SHP77 (cell line): ENCODE measurements at regions not wholly inside any gene's neighbourhood (a gene's known extent, or its start where the extent isn't known, plus 50 kb on each side); places are given as distances from the start of the nearest gene placed in this dataset.
"Not testable (repeated sequence)": the region's sequence is repeated elsewhere in the genome, so short reads cannot be mapped to it uniquely, and the experiment has no call there.

Source experiments
- DNase-seq, 2 experiments: peaks; one replicate each; lab custom pipeline; 2025; lab: John Stamatoyannopoulos, UW

DNA sequence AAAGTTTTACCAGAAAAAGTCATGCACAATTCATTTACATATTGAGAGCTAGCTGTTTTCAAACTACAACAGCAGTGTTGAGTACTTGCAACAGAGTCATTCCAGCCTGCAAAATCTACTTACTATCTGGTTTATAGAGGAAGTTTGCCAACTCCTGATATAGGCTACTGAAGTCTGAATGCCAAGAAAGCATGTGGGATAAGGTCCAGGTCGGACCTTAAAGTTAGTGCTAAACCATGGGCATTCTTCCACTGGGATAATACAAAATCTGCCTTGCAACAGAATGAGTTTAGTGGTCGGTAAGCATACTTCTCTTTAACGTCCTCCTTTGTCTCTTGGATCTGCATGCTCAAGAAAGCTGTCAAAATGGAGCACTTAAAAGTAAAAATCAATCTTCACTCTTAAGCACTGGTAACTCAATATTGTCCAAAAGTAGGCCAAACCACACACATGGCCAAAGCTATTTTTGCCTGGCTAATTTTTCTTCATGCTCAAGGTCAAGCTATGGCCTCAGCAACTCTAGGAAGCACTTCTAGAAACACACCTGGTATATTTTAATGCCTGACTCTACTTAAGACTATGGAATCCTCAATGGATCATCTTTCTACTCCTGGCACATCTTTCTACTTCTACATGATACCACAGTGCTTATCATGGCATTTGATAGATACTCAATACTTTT is 364.9 kb upstream of the KITLG start:
- no peak for DNase-seq

DNA sequence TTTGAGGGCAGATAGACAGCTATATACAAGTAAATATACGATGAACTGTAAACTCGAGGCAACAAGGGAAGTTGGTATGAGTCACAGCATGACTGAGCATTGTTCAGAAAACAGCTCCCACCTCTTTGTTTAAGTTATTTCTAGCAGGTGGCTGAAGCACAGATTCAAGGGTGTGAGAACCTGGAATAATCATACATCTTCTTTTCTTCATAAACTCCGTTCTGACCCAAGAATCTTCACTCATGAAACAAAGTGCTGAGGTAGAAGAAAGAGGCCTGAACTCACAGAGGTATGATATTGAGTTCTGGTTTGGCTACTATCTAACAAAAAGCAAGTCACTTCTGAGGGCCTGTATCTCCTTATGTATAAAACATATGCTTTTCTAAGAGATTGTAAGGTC is 364.1 kb upstream of the KITLG start:
- DNase-seq: no peak

DNA sequence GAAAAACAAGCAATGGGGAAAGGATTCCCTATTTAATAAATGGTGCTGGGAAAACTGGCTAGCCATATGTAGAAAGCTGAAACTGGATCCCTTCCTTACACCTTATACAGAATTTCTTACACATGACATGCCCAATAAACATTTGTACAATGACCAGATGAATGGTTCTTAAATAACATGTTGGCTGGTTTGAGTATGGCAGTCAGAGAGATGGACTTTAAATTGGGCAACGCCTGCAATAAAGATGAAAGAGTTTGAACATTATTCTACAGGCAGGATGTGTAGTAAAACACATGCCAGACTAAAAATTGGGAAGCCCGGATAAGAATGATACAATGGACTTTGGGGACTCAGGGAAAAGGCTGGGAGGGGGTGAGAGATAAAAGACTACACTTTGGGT is 360.6 kb upstream of the KITLG start:
- DNase-seq: no peak

DNA sequence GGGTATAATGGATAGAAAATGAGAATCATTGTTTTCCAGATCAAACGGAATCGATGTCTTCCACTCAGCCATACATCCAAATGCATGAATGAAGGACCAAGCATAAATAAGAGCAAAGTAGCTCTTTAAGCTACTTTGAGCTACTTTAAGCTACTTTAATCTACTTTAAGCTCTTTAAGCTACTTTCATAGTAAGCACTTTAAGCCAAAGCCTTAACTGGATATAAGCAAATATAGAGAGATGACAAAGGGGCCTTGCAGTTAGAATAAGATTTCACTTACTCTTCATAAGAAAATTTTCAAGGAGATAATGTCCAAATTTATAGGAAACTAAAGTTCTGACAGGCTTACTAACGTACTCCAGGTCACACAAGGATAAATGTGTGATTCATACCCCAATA is 355.6 kb upstream of the KITLG start:
- no peak for DNase-seq

DNA sequence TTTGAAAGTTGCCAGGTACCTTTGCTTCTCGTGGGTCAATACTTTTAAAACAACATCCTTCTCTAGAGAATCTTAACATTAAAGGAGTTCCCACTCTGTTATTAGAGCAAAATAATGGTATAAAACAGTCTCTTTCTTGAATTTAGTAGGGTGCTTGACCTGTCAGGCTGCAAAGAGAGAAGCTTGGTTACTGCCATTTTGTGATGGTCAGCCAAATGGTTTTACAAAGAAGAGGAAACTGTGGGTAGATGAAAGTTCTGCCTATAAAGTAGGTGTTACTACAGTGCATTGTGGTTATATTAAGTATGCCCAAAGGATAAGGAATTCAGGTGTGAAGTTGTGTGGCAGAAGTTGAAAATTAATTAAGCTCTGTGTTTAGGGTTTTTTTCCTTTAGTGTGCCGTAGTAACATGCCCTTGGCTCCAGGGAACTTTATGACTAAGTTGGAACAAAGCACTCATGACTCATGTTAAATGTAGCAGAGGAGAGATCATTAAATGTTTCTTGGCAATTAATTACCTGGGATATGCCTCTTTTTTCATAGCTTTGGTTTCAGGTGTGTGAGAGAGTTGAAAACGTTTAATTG is 354.0 kb upstream of the KITLG start:
- no peak for DNase-seq

DNA sequence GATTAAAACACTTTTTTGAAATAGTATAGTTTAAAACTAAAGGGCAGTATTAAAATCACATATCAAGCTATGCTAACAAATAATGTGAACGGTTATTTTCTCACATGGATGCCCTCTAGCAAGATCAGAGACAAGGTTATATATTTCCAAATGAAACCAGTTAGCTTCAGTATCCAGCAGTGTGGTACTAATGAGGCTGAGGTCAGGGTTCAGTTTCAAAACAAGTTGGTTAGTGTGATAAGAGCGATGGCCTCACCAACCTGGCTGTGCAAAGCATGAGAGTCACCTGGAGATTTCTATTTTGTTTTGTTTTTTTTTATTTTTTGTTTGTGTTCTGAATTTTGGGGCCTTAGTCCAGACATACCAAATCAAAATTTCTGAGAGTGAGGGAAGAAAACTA is 352.2 kb upstream of the KITLG start:
- DNase-seq: no peak

DNA sequence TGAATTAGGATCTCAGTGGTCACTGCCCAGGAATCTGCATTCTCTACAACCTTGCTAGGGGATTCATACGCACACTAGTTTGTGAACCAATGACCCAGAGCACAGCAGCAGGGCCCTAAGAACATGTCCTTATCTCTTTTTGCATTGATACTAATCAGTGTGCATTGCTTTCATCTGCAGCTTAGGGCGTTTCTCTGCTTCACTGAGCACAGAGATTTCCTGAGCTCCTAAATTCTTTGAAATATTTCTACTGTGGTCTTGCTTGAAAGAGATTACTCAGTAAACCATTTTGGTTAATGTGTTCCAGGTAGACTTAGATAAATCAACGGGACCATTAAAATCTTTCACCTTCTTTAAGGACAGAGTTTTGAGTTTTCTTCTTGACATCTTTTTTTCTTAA is 351.3 kb upstream of the KITLG start:
- DNase-seq: no peak

DNA sequence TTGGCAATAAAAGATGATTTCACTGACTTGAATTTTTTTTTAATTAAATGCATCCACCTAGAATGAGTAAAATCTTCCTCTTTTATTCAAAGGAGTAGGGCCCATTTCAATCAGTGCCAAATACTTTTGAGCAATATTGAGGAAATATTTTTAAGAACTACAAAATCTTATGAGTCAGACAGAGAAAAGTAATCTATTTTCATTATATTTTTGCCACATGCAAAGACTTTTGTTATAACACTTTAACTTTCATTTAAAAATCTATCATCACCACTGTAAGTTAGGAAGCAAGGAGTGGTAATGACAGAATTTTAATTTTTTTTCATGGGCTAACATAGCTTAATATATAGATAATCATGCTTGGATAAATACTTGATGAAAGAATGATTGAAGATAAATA is 345.2 kb upstream of the KITLG start:
- DNase-seq: no peak

DNA sequence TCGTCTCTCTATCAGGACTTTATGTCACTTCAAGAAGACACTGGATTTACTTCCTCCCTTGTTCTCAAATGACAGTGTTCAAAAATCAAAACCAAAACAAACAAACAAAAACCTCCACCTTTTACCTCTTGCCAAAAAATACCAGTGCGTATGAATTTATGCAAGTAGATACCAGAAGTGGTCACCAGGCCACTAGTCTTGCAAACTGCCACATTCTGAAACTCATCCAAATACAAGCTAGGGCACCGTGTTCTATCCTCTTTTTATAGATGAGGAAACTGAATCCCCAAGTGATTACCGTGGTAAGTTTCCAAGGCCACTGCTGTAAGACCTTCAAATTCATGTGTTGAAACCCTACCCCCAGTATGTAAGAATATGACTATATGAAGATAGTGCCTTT is 343.9 kb upstream of the KITLG start:
- no peak for DNase-seq

DNA sequence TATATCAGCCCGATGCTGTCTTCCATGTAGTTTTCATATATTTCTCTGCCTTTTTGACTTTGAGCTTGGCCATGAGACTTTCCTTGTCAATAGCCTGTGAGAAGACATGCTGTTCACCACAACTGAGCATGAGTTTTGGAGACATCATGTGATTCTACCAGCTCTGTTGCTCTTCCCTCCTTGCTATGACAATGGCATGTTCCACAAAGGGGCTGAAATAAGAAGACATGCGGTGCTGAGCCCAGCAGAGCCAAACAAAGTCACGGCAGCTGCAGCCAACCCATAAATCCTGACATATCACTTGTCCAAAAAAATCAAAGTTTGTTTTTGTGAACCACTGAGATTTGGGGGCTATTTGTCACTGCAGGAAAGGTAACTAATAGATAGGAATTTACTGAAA is 343.4 kb upstream of the KITLG start:
- peak; percentile 21 to 26 for DNase-seq

DNA sequence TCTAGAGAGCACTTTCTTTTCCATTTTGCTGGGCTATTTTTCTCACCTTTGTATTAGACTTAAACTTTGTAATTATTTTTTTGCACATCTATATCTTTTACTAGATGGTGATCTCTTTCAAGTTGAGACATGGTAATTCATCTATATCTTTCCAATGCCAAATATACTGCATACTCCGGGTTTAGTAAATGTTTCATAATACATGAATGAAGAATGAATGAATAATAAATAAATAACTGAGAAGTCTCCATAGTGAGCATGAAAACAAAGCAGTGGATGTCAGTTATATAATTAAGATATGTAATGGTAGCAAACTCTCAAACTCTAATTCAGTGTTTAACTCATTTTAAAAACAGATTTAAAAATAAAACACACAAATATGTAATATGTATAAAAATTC is 342.5 kb upstream of the KITLG start:
- DNase-seq: no peak

DNA sequence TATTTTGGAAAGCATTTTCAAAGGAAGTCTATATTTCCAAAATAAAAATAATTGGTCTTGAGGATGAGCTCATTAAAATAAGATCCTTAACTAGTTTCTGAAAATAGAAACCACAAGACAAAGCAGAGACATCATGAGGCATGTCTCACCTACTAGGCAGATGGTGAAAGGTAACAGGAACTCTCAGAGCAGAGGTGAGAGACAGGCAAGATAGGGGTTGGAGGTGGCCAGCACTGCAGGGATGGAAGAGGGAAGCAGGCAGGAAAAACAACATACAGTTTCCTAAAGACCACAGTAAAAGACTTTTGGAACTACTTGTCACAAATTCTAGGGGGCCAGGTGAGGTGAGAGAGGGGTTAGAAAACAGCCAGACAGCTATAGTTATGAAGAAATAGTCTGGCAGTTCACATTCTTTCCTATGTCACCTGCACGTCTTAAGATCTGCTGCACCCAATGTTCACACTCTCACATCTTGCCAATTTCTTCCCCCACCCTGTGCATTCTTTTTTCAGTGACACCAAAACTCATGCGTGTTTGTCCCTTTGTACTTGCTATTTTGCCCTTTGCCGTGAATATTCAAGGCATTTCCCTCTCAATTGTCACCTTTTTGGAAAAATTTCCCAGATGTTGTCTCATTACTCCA is 341.7 kb upstream of the KITLG start:
- DNase-seq: no peak

DNA sequence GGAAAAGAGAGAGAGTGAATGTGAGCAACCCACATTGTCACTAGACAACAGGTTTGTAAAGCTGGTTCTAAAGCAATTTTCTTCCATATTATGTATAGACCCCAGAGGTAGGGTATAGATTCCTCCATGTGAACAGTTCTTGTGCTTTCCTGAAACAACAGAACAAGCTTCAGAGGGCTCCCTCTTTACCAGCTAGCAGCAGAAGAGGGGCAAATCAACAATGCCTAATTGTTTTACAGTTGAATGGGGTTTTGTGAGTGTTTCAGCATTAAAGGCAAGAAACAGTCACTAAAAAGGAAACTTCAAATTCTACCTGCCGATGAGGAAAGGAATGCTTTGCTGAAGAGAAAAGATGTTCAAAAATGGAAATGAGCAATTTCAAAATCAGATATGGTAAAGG is 341.2 kb upstream of the KITLG start:
- no peak for DNase-seq

DNA sequence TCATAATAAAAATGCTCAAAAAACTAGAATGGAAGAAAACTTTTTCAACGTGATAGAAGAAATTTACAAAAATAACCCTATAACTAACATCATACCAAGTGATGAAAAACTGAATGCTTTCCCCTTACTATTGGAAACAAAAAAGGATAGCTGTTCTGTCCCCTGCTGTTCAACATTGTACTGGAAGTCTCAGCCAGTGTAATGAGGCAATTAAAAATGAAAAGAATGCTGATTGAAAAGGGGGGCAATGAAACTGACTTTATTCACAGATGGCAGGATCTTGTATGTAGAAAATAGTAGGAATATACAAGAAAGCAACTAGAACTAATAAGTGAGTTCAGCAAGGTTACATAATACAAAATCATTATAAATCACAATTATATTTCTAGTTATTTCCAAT is 337.9 kb upstream of the KITLG start:
- no peak for DNase-seq

DNA sequence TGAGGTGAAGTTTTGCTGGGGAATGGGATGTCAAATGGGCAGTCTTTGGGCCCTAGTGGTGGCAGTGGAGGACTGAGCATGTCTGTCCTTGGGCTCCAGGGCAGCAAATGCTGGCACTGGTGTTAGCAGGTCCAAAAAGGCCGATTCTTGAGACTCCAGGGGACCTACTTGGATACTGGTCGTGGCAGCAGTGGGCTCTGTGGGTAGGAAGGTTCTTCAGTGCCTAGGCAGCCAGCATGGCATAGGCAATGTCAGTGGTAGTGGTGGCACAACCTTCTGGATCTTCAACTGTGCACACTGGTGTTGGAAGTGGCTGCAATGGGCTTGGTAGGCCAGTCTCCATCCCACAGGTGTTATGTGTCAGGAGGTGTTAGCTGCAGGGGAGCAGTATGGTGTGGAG is 334.7 kb upstream of the KITLG start:
- DNase-seq: no peak

DNA sequence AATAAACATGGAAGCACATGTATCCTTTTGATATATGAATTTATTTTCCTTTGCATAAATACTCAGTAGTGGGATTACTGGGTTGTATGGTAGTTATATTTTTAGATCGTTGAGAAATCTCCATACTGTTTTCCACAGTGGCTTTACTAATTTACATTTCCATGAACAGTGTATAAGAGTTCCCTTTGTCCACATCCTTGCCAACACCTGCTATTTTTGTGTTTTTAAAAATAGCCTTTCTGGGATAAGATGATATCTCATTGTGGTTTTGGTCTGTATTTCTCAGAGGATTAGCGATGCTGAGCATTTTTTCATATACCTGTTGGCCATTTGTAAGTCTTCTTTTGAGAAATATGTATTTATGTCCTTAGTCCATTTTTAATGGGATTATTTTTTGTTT is 329.2 kb upstream of the KITLG start:
- DNase-seq: no peak

DNA sequence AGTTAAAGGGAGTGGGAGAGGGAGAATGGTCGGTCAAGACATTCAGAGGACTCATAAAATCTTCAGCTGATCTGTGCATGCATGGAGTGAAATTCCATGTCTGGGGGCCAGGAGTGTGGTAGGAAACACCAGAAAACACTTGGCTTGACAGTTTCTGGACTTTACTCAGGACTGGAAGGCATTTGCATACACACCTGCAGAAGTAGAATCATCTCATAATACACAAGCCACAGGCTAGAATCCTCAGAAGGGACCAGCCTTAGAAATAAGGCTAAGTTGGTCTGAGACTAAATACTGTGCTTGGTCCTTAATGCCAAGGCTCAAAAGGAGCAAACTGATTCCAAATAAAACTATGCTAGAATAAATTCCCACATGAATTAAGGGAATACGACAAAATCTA is 328.1 kb upstream of the KITLG start:
- DNase-seq: no peak

DNA sequence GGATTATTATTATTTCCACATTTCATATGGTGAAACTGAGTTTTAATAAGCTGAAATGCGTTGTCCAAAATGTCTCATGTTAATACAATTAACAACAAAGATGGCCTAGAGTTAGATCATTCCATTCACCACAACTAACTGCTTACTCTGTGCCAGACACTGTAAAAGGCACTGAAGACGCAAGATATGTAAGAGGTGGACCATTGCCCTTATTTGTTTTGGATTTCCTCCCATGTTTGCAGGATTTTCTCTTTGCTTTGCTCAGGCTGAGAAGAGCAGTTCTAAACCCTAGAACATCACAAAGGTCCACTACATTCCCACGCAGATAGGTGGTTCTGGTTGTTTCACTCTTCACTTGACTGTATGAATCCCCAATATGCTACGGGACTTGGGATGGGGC is 324.4 kb upstream of the KITLG start:
- DNase-seq: no peak

DNA sequence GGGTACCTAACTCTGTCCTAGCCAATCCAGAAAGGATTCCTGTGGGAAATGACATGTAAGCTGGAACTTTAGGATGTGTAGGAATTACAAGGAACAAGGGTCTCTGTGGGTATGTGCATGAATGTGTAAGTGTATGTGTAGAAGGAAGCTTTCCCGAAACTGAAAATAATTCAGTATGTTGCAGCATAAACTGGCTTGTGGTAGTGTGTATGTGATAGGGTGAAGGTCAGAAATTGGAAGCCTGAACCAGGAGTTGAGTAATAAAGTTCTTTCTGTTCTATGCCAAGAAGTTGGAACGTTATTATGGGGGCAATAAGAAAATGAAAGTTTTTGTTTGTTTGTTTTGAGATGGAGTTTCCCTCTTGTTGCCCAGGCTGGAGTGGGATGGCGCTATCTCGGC is 323.1 kb upstream of the KITLG start:
- no peak for DNase-seq

DNA sequence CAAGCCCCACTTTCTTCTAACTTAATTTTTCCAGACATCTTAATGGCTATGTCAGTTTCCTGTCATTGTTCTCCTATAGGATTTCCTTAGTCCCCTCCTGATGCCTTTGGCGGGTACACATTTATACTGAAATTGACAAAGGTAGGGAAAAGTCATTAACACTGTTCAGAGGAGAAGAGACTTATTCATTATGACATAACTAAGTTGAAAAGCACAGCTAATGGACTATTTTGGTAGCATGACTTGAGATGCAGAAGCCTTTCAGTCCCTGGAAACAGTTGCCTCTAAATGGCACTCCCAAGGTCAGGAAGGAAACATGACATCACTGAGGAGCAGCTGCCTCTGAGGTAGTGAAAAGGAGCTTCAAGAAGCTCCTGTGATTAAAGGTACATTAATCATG is 317.5 kb upstream of the KITLG start:
- no peak for DNase-seq

DNA sequence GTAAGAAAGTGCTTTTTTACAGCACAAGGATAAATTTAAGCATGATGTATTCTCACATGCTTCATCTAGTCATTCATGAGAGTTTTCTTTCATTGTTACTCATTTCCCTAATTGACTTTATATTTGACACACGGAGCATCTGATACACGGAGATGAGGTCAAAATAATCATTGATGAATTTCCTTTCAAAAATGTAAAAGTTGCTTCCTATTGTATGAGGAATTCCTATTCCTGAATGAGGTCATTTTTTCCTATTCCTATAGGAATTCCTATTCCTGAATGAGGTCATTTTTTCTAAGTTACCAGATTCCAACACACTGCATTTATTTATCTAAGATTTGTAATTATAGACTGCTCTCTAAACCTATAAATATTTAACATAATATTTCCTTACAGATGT is 316.7 kb upstream of the KITLG start:
- no peak for DNase-seq

DNA sequence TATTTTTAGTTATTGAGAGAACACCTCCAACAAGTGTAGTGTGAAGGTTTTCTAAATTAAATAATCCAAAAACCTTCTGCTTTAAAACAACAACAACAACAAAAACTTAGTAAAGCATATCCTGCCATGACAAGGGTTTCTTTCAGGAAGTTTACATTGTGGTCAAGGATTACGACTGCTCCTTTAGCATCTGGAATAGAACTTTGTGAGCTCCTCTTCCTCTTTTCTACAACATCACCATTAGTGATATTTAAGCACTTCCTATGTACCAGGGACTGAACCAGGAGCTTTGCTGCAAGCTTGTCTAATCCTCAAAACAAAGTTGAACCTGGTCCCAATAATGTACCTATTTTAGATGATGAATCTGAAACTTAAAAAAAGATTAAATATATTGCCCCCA is 315.4 kb upstream of the KITLG start:
- no peak for DNase-seq

DNA sequence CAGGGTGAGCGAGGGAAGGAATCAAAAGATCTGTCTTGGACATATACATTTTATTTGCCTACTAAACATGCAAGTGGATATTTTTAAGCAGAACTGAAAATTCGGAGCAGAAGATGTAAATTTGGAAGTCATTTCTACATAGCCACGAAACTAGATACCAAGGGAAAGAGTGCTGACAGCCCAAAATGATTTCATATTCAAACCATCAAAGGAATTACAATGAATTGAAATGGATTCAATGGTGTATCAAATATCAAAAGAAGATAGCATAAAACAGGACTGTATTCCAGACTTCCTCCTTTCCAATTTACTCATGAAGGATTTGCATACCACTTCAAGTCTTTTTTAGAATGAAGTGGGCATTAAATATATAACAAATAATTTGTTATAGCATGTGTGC is 313.5 kb upstream of the KITLG start:
- DNase-seq: no peak

DNA sequence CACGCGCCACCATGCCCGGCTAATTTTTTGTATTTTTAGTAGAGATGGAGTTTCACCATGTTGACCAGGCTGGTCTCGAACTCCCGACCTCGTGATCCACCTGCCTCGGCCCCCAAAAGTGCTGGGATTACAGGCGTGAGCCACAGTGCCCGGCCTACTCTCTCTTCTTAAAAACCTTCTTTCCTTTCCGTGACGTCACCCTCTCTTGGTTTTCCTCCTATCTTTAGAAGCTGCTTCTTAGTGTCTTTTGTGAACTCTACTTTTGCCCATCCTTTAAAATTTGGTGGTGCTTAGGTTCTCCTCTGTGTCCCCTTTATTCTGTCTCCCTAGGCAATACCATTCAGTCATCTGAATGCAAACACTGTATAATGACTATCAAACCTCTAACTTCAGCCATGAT is 311.2 kb upstream of the KITLG start:
- not testable (repeated sequence) for DNase-seq
